T-helper 1 cell treated with Interleukin-12 subunit alpha and Interleukin-12 subunit beta and Interleukin-4 antibody, amounts not matched to agents 30 μg/mL and 1 μg/mL, for 36 hours (primary cell): ENCODE measurements at regions not wholly inside any gene's neighbourhood (a gene's known extent, or its start where the extent isn't known, plus 50 kb on each side); places are given as distances from the start of the nearest gene placed in this dataset.

ENCODE experiments used
- H3K27ac Mint-ChIP-seq: one replicate; pipeline ENCODE4 v1.8.0; 2021; ENCODE audit warnings: mild to moderate bottlenecking, mixed read lengths
- H3K27me3 Mint-ChIP-seq: one replicate; pipeline ENCODE4 v1.8.0; 2021; ENCODE audit warnings: low read depth, mixed read lengths
- H3K36me3 Mint-ChIP-seq: one replicate; pipeline ENCODE4 v1.8.0; 2021; ENCODE audit warnings: low read depth, mixed read lengths
- H3K4me1 Mint-ChIP-seq: one replicate; pipeline ENCODE4 v1.8.0; 2021; ENCODE audit warnings: low read depth, mixed read lengths
- H3K4me3 Mint-ChIP-seq: one replicate; pipeline ENCODE4 v1.8.0; 2021; ENCODE audit warnings: mild to moderate bottlenecking, moderate library complexity, mixed read lengths
- H3K9me3 Mint-ChIP-seq: one replicate; pipeline ENCODE4 v1.8.0; 2021; ENCODE audit warnings: mixed read lengths

- Mint-ChIP-seq H3K27me3 (peaks cover 5% of the 10 kb centered on the region), H3K27ac (no peak overlapping the region), H3K4me3 (no peak overlapping the region), H3K9me3 (no peaks in the 10 kb centered on the region), H3K36me3 (no peaks in the 10 kb centered on the region), H3K4me1 (no peaks in the 10 kb centered on the region)
Observed at GRCh38 chr4:176883681-176884418, 91.1 kb upstream of the VEGFC start.

- H3K27ac Mint-ChIP-seq: no peak overlapping the region
- no peaks in the 10 kb centered on the region for H3K36me3 Mint-ChIP-seq
Observed at GRCh38 chr4:176885224-176885623, 92.5 kb upstream of the VEGFC start.

GRCh38 chr4:176886135-176886534 lies 93.4 kb upstream of the VEGFC start:
- Mint-ChIP-seq H3K4me3 (no peak overlapping the region), H3K9me3 (no peaks in the 10 kb centered on the region), H3K27me3 (peaks cover 5% of the 10 kb centered on the region), H3K4me1 (no peaks in the 10 kb centered on the region), H3K36me3 (no peaks in the 10 kb centered on the region), H3K27ac (no peak overlapping the region)

More at GRCh38 chr4:176885224-176885623, 92.5 kb upstream of the VEGFC start:
- Mint-ChIP-seq H3K4me3 (no peak overlapping the region), H3K4me1 (no peaks in the 10 kb centered on the region), H3K27me3 (peaks cover 5% of the 10 kb centered on the region), H3K9me3 (no peaks in the 10 kb centered on the region)

GRCh38 chr4:176889776-176890175 lies 97.1 kb upstream of the VEGFC start:
- H3K27ac Mint-ChIP-seq: no peak overlapping the region
- no peak overlapping the region for H3K4me3 Mint-ChIP-seq
- no peaks in the 10 kb centered on the region for H3K9me3 Mint-ChIP-seq
- no peaks in the 10 kb centered on the region for H3K36me3 Mint-ChIP-seq
- H3K27me3 Mint-ChIP-seq: peaks cover 5% of the 10 kb centered on the region
- H3K4me1 Mint-ChIP-seq: no peaks in the 10 kb centered on the region

GRCh38 chr4:176894498-176894897 lies 101.8 kb upstream of the VEGFC start:
- Mint-ChIP-seq H3K4me1 (no peaks in the 10 kb centered on the region), H3K4me3 (no peak overlapping the region), H3K36me3 (no peaks in the 10 kb centered on the region), H3K27me3 (peaks cover 18% of the 10 kb centered on the region), H3K27ac (no peak overlapping the region), H3K9me3 (no peaks in the 10 kb centered on the region)

GRCh38 chr4:176896211-176896610 lies 103.5 kb upstream of the VEGFC start:
- H3K27ac Mint-ChIP-seq: no peak overlapping the region
- H3K4me1 Mint-ChIP-seq: no peaks in the 10 kb centered on the region
- H3K9me3 Mint-ChIP-seq: no peaks in the 10 kb centered on the region
- H3K36me3 Mint-ChIP-seq: no peaks in the 10 kb centered on the region
- no peak overlapping the region for H3K4me3 Mint-ChIP-seq
- H3K27me3 Mint-ChIP-seq: peaks cover 18% of the 10 kb centered on the region

- Mint-ChIP-seq H3K9me3 (no peaks in the 10 kb centered on the region), H3K27ac (no peak overlapping the region), H3K4me1 (no peaks in the 10 kb centered on the region), H3K27me3 (peaks cover 18% of the 10 kb centered on the region), H3K36me3 (no peaks in the 10 kb centered on the region), H3K4me3 (no peak overlapping the region)
Observed at GRCh38 chr4:176897226-176897625, 104.5 kb upstream of the VEGFC start.

- Mint-ChIP-seq H3K27ac (no peak overlapping the region), H3K27me3 (peaks cover 18% of the 10 kb centered on the region), H3K36me3 (no peaks in the 10 kb centered on the region), H3K4me3 (no peak overlapping the region), H3K4me1 (peaks cover 11% of the 10 kb centered on the region), H3K9me3 (no peaks in the 10 kb centered on the region)
Observed at GRCh38 chr4:176898791-176899190, 106.1 kb upstream of the VEGFC start.

- H3K9me3 Mint-ChIP-seq: no peaks in the 10 kb centered on the region
- H3K4me1 Mint-ChIP-seq: peaks cover 11% of the 10 kb centered on the region
- no peak overlapping the region for H3K4me3 Mint-ChIP-seq
- peaks cover 7% of the 10 kb centered on the region for H3K27me3 Mint-ChIP-seq
- peak overlapping the region; percentile 28 for H3K27ac Mint-ChIP-seq
- H3K36me3 Mint-ChIP-seq: no peaks in the 10 kb centered on the region
Observed at GRCh38 chr4:176902710-176903323, 110.1 kb upstream of the VEGFC start.

- Mint-ChIP-seq H3K27me3 (no peaks in the 10 kb centered on the region), H3K9me3 (peaks cover 4% of the 10 kb centered on the region), H3K36me3 (no peaks in the 10 kb centered on the region), H3K27ac (no peak overlapping the region), H3K4me3 (no peak overlapping the region), H3K4me1 (peaks cover 11% of the 10 kb centered on the region)
Observed at GRCh38 chr4:176906709-176907108, 114.0 kb upstream of the VEGFC start.

- Mint-ChIP-seq H3K27me3 (no peaks in the 10 kb centered on the region), H3K4me1 (no peaks in the 10 kb centered on the region), H3K4me3 (no peak overlapping the region), H3K27ac (no peak overlapping the region), H3K36me3 (no peaks in the 10 kb centered on the region), H3K9me3 (peaks cover 13% of the 10 kb centered on the region)
Observed at GRCh38 chr4:176910646-176911045, 117.9 kb upstream of the VEGFC start.

- no peak overlapping the region for H3K4me3 Mint-ChIP-seq
- no peaks in the 10 kb centered on the region for H3K27me3 Mint-ChIP-seq
- no peaks in the 10 kb centered on the region for H3K9me3 Mint-ChIP-seq
- no peaks in the 10 kb centered on the region for H3K36me3 Mint-ChIP-seq
- no peak overlapping the region for H3K27ac Mint-ChIP-seq
- H3K4me1 Mint-ChIP-seq: no peaks in the 10 kb centered on the region
Observed at GRCh38 chr4:176919631-176920030, 126.9 kb upstream of the VEGFC start.

GRCh38 chr4:176920694-176921093 lies 128.0 kb upstream of the VEGFC start:
- Mint-ChIP-seq H3K4me1 (no peaks in the 10 kb centered on the region), H3K4me3 (no peak overlapping the region), H3K9me3 (no peaks in the 10 kb centered on the region), H3K27ac (no peak overlapping the region), H3K27me3 (no peaks in the 10 kb centered on the region), H3K36me3 (no peaks in the 10 kb centered on the region)

GRCh38 chr4:176921256-176921655 lies 128.5 kb upstream of the VEGFC start:
- Mint-ChIP-seq H3K4me3 (no peak overlapping the region), H3K4me1 (no peaks in the 10 kb centered on the region), H3K9me3 (no peaks in the 10 kb centered on the region), H3K36me3 (no peaks in the 10 kb centered on the region), H3K27me3 (no peaks in the 10 kb centered on the region), H3K27ac (no peak overlapping the region)

- no peaks in the 10 kb centered on the region for H3K4me1 Mint-ChIP-seq
- H3K9me3 Mint-ChIP-seq: no peaks in the 10 kb centered on the region
- H3K27me3 Mint-ChIP-seq: no peaks in the 10 kb centered on the region
- no peaks in the 10 kb centered on the region for H3K36me3 Mint-ChIP-seq
- H3K4me3 Mint-ChIP-seq: no peak overlapping the region
- no peak overlapping the region for H3K27ac Mint-ChIP-seq
Observed at GRCh38 chr4:176924238-176924637, 131.5 kb upstream of the VEGFC start.
